IPS-18a (cell line): ENCODE measurements at regions not wholly inside any gene's neighbourhood (a gene's known extent, or its start where the extent isn't known, plus 50 kb on each side); places are given as distances from the start of the nearest gene placed in this dataset.

Experiments used
- H3K27ac ChIP-seq: one replicate; pipeline ENCODE4 v1.5.1; 2013; ENCODE audit warnings: low read length
- H3K27me3 ChIP-seq: one replicate; pipeline ENCODE4 v1.6.1; 2013; ENCODE audit warnings: mild to moderate bottlenecking, low read length; ENCODE audit not compliant: control insufficient read depth, insufficient read depth
- H3K36me3 ChIP-seq: one replicate; pipeline ENCODE4 v1.6.1; 2013; ENCODE audit warnings: low read depth, low read length; ENCODE audit not compliant: control insufficient read depth
- H3K4me1 ChIP-seq: one replicate; pipeline ENCODE4 v1.6.1; 2013; ENCODE audit warnings: low read depth, low read length; ENCODE audit not compliant: control insufficient read depth
- H3K4me3 ChIP-seq: one replicate; pipeline ENCODE4 v1.5.1; 2013; ENCODE audit warnings: low read length
- H3K9ac ChIP-seq: one replicate; pipeline ENCODE4 v1.6.1; 2013; ENCODE audit warnings: mild to moderate bottlenecking, low read length, moderate library complexity
- H3K9me3 ChIP-seq: one replicate; pipeline ENCODE4 v1.6.1; 2013; ENCODE audit warnings: low read depth, low read length; ENCODE audit not compliant: control insufficient read depth

GRCh38 chr5:42888771-42889170 is 77.1 kb upstream of the SELENOP start:
- H3K4me3 ChIP-seq, result no peak overlapping the region
- H3K27me3 ChIP-seq, result no peaks in the 10 kb centered on the region
- no peak overlapping the region for H3K27ac ChIP-seq
- H3K4me1 ChIP-seq, result no peaks in the 10 kb centered on the region
- H3K36me3 ChIP-seq, result no peaks in the 10 kb centered on the region
- no peaks in the 10 kb centered on the region for H3K9me3 ChIP-seq
- no peak overlapping the region for H3K9ac ChIP-seq

- H3K36me3 ChIP-seq, result no peaks in the 10 kb centered on the region
- H3K4me1 ChIP-seq, result no peaks in the 10 kb centered on the region
- no peak overlapping the region for H3K27ac ChIP-seq
- H3K27me3 ChIP-seq, result no peaks in the 10 kb centered on the region
- no peak overlapping the region for H3K9ac ChIP-seq
- no peak overlapping the region for H3K4me3 ChIP-seq
- H3K9me3 ChIP-seq, result no peaks in the 10 kb centered on the region
Observed at GRCh38 chr5:42887575-42887974, 75.9 kb upstream of the SELENOP start.

- Histone ChIP-seq H3K27me3 (no peaks in the 10 kb centered on the region), H3K36me3 (no peaks in the 10 kb centered on the region), H3K27ac (no peak overlapping the region), H3K9me3 (no peaks in the 10 kb centered on the region), H3K9ac (no peak overlapping the region), H3K4me1 (no peaks in the 10 kb centered on the region), H3K4me3 (no peak overlapping the region)
Observed at GRCh38 chr5:42887097-42887496, 75.4 kb upstream of the SELENOP start.

- H3K9ac ChIP-seq, result no peak overlapping the region
- no peaks in the 10 kb centered on the region for H3K36me3 ChIP-seq
Observed at GRCh38 chr5:42886635-42887034, 74.9 kb upstream of the SELENOP start.

GRCh38 chr5:42884326-42884725 is 72.6 kb upstream of the SELENOP start:
- Histone ChIP-seq H3K4me1 (no peaks in the 10 kb centered on the region), H3K9ac (no peak overlapping the region), H3K9me3 (no peaks in the 10 kb centered on the region), H3K36me3 (no peaks in the 10 kb centered on the region), H3K27ac (no peak overlapping the region), H3K4me3 (no peak overlapping the region), H3K27me3 (no peaks in the 10 kb centered on the region)

More at GRCh38 chr5:42886635-42887034, 74.9 kb upstream of the SELENOP start:
- Histone ChIP-seq H3K4me1 (no peaks in the 10 kb centered on the region), H3K27ac (no peak overlapping the region), H3K27me3 (no peaks in the 10 kb centered on the region), H3K4me3 (no peak overlapping the region), H3K9me3 (no peaks in the 10 kb centered on the region)

- no peak overlapping the region for H3K27ac ChIP-seq
- H3K9ac ChIP-seq, result no peak overlapping the region
- no peak overlapping the region for H3K4me3 ChIP-seq
- no peaks in the 10 kb centered on the region for H3K9me3 ChIP-seq
- H3K27me3 ChIP-seq, result no peaks in the 10 kb centered on the region
- no peaks in the 10 kb centered on the region for H3K4me1 ChIP-seq
- no peaks in the 10 kb centered on the region for H3K36me3 ChIP-seq
Observed at GRCh38 chr5:42881416-42882117, 69.9 kb upstream of the SELENOP start.

GRCh38 chr5:42880496-42881150 is 68.9 kb upstream of the SELENOP start:
- Histone ChIP-seq H3K27ac (no peak overlapping the region), H3K27me3 (no peaks in the 10 kb centered on the region), H3K36me3 (no peaks in the 10 kb centered on the region), H3K4me1 (no peaks in the 10 kb centered on the region), H3K9ac (no peak overlapping the region), H3K9me3 (no peaks in the 10 kb centered on the region), H3K4me3 (no peak overlapping the region)

- H3K27me3 ChIP-seq, result no peaks in the 10 kb centered on the region
- no peaks in the 10 kb centered on the region for H3K4me1 ChIP-seq
- H3K27ac ChIP-seq, result no peak overlapping the region
- no peaks in the 10 kb centered on the region for H3K36me3 ChIP-seq
- H3K9ac ChIP-seq, result no peak overlapping the region
- H3K9me3 ChIP-seq, result no peaks in the 10 kb centered on the region
- no peak overlapping the region for H3K4me3 ChIP-seq
Observed at GRCh38 chr5:42879291-42879690, 67.6 kb upstream of the SELENOP start.

- no peaks in the 10 kb centered on the region for H3K27me3 ChIP-seq
- no peaks in the 10 kb centered on the region for H3K9me3 ChIP-seq
- no peaks in the 10 kb centered on the region for H3K36me3 ChIP-seq
- no peaks in the 10 kb centered on the region for H3K4me1 ChIP-seq
- no peak overlapping the region for H3K9ac ChIP-seq
- H3K4me3 ChIP-seq, result no peak overlapping the region
- H3K27ac ChIP-seq, result no peak overlapping the region
Observed at GRCh38 chr5:42878550-42878949, 66.9 kb upstream of the SELENOP start.

GRCh38 chr5:42878041-42878440 is 66.3 kb upstream of the SELENOP start:
- no peaks in the 10 kb centered on the region for H3K36me3 ChIP-seq
- no peaks in the 10 kb centered on the region for H3K27me3 ChIP-seq
- no peak overlapping the region for H3K9ac ChIP-seq
- no peaks in the 10 kb centered on the region for H3K4me1 ChIP-seq
- no peaks in the 10 kb centered on the region for H3K9me3 ChIP-seq
- no peak overlapping the region for H3K4me3 ChIP-seq
- no peak overlapping the region for H3K27ac ChIP-seq

- Histone ChIP-seq H3K27me3 (no peaks in the 10 kb centered on the region), H3K9ac (no peak overlapping the region), H3K9me3 (no peaks in the 10 kb centered on the region), H3K4me1 (no peaks in the 10 kb centered on the region), H3K36me3 (no peaks in the 10 kb centered on the region), H3K4me3 (no peak overlapping the region), H3K27ac (no peak overlapping the region)
Observed at GRCh38 chr5:42877431-42877830, 65.7 kb upstream of the SELENOP start.

- no peaks in the 10 kb centered on the region for H3K4me1 ChIP-seq
- no peak overlapping the region for H3K9ac ChIP-seq
- H3K9me3 ChIP-seq, result no peaks in the 10 kb centered on the region
- H3K27me3 ChIP-seq, result no peaks in the 10 kb centered on the region
- no peak overlapping the region for H3K4me3 ChIP-seq
- H3K36me3 ChIP-seq, result no peaks in the 10 kb centered on the region
- no peak overlapping the region for H3K27ac ChIP-seq
Observed at GRCh38 chr5:42876375-42876844, 64.7 kb upstream of the SELENOP start.
